ENCODE measurements at regions not wholly inside any gene's neighbourhood (a gene's known extent, or its start where the extent isn't known, plus 50 kb on each side); places are given as distances from the start of the nearest gene placed in this dataset.

DNA sequence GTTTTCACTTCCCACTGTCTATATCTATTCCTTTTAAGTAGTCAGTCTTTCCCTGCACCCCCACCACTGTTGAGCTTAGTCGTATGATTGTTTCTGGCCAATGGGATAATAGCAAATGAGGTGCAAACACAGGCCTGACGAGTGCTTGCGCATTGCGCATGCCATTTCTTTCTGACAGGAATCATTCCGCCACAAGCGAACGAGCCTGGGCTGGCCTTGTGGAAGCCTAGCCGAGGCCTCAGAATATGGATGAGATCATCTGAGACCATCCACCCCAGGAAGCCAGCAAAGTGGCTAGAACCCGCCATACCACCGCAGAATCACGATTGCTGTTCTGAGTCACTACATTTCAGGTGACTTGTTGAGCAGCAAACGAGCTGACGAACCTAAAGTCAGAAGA lies 52.2 kb upstream of the PRL start:
- Histone ChIP-seq H3K4me1 (0 out of 2 replicates have a peak, but pooled peaks cover 3% of the 10 kb centered on the region), H3K27me3 (no peaks in the 10 kb centered on the region), H3K36me3 (no peaks in the 10 kb centered on the region), H3K4me3 (ENCODE audit: low read depth, low read length) (no peak overlapping the region), H3K9me3 (no peaks in the 10 kb centered on the region)
- DNase-seq = no peak
- TF ChIP-seq, protein P1, sequence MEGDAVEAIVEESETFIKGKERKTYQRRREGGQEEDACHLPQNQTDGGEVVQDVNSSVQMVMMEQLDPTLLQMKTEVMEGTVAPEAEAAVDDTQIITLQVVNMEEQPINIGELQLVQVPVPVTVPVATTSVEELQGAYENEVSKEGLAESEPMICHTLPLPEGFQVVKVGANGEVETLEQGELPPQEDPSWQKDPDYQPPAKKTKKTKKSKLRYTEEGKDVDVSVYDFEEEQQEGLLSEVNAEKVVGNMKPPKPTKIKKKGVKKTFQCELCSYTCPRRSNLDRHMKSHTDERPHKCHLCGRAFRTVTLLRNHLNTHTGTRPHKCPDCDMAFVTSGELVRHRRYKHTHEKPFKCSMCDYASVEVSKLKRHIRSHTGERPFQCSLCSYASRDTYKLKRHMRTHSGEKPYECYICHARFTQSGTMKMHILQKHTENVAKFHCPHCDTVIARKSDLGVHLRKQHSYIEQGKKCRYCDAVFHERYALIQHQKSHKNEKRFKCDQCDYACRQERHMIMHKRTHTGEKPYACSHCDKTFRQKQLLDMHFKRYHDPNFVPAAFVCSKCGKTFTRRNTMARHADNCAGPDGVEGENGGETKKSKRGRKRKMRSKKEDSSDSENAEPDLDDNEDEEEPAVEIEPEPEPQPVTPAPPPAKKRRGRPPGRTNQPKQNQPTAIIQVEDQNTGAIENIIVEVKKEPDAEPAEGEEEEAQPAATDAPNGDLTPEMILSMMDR (IDR thresholded peaks at IDR 0.05; ENCODE audit: low read depth, low read length) = no peak

DNA sequence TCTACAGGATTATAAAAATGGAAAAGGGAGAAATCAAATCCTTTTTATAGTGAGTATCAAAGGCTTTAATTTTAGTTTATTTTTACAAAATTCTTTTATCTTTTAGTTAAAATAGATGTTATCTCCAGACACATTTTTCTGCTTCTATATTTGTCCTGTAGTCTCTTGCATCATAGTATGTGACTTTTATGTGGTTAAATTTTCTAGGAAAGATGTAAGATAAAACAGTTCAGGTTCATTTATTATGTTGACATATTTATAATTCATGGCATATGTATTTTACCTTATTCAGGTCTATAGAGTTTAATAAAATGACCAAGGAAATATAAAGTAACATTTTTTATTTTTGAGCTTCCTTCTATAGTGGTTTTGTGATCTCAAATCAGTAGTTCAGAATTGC lies 52.7 kb upstream of the PRL start:
- H3K4me3 ChIP-seq (ENCODE audit: low read depth, low read length) = no peak overlapping the region
- no peaks in the 10 kb centered on the region for H3K9me3 ChIP-seq
- no peak for DNase-seq
- TF ChIP-seq, protein P1 (IDR thresholded peaks at IDR 0.05; ENCODE audit: low read depth, low read length) = no peak
- H3K36me3 ChIP-seq = no peaks in the 10 kb centered on the region
- H3K4me1 ChIP-seq = 0 out of 2 replicates have a peak, but pooled peaks cover 3% of the 10 kb centered on the region
- no peaks in the 10 kb centered on the region for H3K27me3 ChIP-seq

DNA sequence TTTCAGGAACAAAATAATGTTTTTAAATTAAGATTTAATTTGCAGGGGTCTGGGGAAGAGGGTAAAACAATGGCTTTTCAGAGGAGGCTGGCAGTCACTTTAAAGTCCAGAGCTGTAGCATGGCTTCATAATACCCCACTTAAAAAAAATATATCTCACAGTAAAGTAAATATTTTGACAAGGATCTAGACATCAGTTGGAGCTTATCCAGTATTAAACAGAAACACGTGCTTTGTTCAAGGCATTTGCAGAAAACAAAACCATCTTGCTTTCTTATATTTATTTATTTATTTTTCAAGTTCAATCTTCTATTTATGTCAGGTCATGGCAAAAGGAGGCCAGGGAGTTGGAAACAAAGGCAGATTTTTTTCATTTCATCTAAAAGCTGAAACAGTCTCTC lies 53.3 kb upstream of the PRL start:
- no peaks in the 10 kb centered on the region for H3K9me3 ChIP-seq
- DNase-seq = no peak
- H3K4me1 ChIP-seq = 0 out of 2 replicates have a peak, but pooled peaks cover 3% of the 10 kb centered on the region
- H3K36me3 ChIP-seq = no peaks in the 10 kb centered on the region
- TF ChIP-seq, protein P1 (IDR thresholded peaks at IDR 0.05; ENCODE audit: low read depth, low read length) = no peak
- H3K4me3 ChIP-seq (ENCODE audit: low read depth, low read length) = no peak overlapping the region
- no peaks in the 10 kb centered on the region for H3K27me3 ChIP-seq

DNA sequence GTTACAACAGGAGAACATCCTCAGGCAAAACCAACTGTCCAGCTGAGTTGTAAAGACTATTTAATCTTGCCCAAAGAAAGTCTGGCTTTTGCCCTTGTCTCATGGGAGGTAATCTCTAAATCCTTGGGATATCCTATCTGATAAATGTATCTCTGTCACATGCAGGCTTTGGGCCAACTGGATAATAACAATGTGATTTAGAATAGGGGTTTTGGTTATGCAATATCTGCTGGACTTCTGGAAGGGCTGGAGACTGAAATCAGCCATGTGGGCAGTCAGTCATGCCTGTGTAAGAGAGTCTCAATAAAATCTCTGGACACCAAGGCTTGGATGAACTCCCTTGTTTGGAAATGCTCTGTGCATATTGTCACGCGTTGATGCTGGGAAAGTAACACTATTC lies 56.3 kb upstream of the PRL start:
- Histone ChIP-seq H3K27me3 (no peaks in the 10 kb centered on the region), H3K4me1 (0 out of 2 replicates have a peak, but pooled peaks cover 3% of the 10 kb centered on the region), H3K4me3 (ENCODE audit: low read depth, low read length) (no peak overlapping the region), H3K36me3 (no peaks in the 10 kb centered on the region), H3K9me3 (no peaks in the 10 kb centered on the region)
- no peak for DNase-seq
- TF ChIP-seq, protein P1 (IDR thresholded peaks at IDR 0.05; ENCODE audit: low read depth, low read length) = no peak

DNA sequence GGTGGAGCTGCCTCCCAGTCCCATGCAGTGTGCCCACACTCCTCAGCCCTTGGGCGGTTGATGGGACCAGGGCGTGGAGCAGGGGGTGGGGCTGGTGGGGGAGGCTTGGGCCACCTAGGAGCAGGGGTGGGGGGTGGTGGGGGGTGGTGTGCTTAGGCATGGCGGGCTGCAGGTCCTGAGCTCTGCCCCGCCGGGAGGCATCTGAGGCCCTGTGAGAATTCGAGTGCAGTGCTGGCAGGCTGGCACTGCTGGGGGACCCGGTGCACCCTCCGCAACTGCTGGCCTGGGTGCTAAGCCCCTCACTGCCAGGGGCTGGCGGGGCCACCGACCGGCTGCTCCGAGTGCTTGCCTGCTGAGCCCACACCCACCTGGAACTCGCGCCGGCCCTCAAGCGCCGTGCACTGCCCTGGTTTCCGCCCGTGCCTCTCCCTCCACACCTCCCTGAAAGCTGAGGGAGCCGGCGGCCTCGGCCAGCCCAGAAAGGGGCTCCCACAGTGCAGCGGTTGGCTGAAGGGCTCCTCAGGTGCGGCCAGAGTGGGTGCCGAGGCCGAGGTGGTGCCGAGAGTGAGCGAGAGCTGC lies 59.6 kb upstream of the PRL start:
- no peaks in the 10 kb centered on the region for H3K4me1 ChIP-seq
- DNase-seq = no peak
- H3K9me3 ChIP-seq = no peaks in the 10 kb centered on the region
- no peak overlapping the region for H3K4me3 ChIP-seq (ENCODE audit: low read depth, low read length)
- no peaks in the 10 kb centered on the region; the same call in 1 of the 2 replicates for H3K27me3 ChIP-seq
- H3K36me3 ChIP-seq = no peaks in the 10 kb centered on the region
- TF ChIP-seq, protein P1 (IDR thresholded peaks at IDR 0.05; ENCODE audit: low read depth, low read length) = no peak

DNA sequence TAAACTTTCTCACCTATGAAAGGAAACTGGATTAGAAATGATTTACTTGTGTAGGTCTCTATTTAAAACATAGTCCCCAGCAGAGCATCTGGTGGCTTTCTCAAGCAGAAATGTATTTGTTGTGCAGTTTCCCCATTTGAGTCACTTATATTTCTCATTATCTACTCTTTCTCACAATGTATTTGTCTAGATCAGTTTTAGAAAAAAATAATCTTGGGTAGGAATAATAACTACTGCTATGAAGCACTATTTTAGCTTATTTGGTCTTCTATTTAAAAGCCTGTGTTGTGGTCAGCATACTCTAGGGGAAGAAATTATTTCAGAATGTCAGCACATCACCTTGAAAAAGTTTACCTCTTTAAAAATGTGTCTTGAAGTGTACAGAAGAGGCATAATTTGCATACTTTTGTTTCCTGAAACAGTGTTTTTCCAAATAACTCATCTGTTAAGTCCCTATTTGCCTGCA lies 60.9 kb upstream of the PRL start:
- DNase-seq = no peak
- TF ChIP-seq, protein P1 (IDR thresholded peaks at IDR 0.05; ENCODE audit: low read depth, low read length) = no peak

More for the DNA sequence above, 60.9 kb upstream of the PRL start:
- H3K27me3 ChIP-seq = no peaks in the 10 kb centered on the region; the same call in 1 of the 2 replicates
- H3K36me3 ChIP-seq = no peaks in the 10 kb centered on the region
- no peak overlapping the region for H3K4me3 ChIP-seq (ENCODE audit: low read depth, low read length)
- no peaks in the 10 kb centered on the region for H3K4me1 ChIP-seq
- H3K9me3 ChIP-seq = no peaks in the 10 kb centered on the region; the same call in 1 of the 2 replicates
